Superior temporal gyrus (tissue), 1 donor: ENCODE measurements at regions not wholly inside any gene's neighbourhood (a gene's known extent, or its start where the extent isn't known, plus 50 kb on each side); places are given as distances from the start of the nearest gene placed in this dataset.

ENCODE experiments used
- DNase-seq: peaks from one replicate; pipeline ENCODE4 v3.0.0-alpha.2; 2016; ENCODE audit errors: extremely low spot score

DNA sequence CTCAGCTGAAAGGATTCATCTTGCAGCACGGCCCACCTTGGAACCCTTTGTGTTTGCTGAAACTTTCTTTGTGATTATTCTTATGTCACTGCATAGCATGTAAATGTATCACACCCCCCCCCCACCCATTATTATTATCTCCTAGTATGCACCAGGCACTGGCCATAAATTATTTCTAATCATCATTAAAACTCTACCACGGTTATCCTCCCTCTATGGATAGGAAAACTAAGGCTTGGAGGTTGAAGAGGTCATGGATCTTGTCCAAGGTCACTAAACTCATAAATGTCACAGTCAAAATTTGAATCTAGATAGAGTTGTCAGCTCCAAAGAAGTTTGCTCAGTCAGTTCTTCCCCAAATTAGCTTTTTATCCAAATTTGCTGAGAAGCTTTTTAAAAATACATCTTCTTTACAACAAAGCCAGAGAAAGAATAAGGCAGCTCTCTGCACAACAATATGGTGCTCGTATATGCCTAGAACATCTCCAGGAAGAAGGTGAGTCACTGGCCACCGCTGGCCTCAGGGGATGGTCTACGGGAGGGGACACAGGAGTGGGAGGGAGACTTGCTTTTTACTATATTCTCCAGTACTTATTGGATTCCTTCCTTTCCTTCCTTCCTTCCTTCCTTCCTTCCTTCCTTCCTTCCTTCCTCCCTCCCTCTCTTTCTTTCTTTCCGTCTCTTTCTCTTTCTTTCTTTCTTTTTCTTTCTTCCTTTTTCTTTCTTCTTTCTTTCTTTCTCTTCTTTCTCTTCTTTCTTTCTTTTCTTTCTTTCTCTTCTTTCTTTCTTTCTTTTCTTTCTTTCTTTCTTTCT, 134.5 kb downstream of the VEGFA start:
- DNase-seq, result no peak

GRCh38 chr6:43903739-43904290, 133.8 kb downstream of the VEGFA start:
- no peak for DNase-seq

DNA sequence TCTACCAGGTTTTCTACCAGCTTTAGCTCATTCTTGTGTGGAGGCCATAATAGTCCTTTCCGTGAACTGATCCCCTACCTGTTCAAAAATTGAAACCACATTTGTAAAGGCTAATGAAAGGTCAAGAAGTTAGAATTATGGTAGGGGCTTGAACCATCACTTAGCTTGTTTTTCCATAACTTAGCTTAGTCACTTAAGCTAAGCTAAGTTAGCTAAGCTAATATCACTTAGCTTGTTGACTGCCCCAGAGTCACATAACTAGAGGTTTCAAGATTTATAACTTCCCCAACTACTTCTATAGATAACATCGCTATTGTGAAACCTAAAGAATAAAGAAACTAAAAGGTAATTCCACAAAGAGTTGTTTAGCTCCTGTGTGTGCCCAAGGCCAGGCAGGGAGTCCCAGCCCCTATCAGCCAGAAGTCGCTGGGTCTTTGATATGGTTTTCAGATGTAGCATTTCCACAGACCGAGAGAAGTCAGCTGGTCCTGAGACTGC, 131.8 kb downstream of the VEGFA start:
- no peak for DNase-seq

DNA sequence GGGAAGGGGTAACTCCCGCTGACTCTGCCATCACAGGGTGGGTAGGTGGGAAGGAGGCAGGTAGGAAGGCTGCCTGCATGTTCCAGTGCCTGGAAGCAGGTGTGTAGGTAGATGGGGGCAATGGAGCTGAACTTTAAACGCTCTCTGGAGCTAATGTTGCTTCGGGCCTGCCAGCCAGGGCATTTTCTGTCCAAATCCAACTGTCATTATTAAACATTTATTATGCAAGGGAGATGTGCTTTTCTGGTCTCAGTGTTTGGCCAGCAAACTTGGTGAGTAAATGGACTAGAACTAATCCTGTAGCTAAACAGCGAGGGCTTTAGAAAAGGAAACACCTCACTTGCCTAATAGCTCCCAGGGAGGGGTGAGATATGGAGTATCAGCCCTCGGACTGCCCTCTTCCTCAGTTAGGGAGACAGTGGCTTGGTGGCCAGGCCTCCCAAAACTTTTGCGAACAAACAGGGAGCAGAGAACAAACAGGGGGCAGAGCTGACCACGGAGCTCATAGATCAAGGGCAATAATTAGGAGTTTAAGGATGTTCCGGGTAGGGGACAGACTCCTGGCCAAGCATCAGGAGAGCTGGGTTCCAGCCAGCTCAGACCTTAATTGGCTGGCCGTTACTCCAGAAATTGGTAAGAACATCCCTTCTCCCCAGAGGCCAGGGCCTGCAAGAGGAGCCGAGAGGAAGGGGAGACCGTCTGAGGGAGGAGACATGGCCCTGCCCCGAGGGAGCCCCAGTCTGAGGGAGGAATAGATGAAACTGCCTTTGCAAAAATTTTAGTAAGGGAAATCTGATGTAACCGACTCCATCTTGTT, 131.1 kb downstream of the VEGFA start:
- no peak for DNase-seq

GRCh38 chr6:43900560-43900915, 130.5 kb downstream of the VEGFA start:
- DNase-seq, result no peak

GRCh38 chr6:43899830-43900229, 129.8 kb downstream of the VEGFA start:
- DNase-seq, result no peak

DNA sequence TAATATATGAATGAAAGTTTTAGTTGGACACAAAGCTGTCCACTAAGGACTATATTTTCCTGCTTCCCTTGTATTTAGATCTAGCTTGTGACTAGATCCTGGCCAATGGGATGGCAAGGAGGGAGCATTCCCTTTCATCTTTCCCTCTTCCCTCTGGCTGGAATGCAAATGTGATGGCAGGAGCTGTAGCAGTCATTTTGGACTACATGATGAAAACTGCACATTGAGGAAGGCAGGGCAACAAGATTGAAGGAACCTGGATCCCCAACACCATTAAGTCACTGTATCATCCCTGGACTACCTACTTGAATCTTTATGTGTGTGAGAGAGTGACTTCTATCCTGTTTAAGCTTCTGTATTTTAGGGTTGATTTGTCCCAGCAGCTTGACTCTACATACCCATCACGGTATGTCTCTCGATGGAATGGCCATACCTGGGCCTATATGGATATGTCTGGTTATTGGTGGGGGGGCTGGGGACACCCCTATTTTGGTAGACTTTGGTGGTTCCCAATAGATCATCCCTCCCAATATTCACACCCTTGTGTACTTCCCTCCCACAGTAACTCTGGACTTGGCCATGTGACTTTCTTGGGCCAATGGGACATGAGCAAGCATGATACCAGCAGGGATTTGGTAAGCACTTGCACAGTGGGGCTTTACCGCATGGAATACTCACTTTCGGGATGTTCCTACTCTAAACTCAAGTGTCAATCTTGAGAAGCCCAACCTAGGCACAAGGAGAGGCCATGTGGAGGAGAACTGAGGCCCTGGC, 128.5 kb downstream of the VEGFA start:
- no peak for DNase-seq

DNA sequence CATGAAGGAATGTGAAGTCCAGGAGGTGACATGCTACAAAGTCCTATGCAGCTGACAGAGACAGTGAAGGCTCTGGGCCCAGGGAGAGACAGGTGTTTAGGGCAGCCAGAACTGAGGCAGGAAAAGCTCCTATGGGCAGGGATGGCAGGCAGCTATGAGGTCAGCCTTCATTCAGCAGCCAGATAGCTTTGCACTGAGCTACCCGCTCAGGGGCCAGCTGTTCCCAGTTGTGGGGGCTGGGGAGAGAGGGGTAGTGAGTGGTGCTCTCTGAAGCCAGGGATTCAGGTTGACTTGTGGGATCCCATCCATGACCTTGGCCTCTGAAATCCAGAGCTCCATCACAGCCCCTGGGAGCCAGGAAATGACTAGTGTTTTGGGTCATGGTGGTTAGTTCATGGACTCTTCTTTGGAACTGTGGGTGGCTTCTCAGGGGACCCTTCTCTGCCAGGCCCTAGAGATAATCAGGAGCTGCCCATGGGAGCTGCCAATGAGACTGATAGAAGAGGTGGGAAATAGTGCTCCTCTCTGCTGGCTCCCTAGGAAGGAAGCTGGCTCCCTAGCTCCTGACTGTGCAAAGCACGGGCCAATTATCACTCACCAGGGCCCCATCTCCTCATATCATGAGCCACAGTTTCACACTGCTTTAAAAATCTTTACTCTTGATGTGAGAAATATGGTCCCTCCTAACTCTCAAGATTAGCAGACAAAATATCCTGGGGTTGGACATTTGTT, 127.7 kb downstream of the VEGFA start:
- no peak for DNase-seq

- no peak for DNase-seq
Measured at GRCh38 chr6:43896329-43897255, 126.6 kb downstream of the VEGFA start.

DNA sequence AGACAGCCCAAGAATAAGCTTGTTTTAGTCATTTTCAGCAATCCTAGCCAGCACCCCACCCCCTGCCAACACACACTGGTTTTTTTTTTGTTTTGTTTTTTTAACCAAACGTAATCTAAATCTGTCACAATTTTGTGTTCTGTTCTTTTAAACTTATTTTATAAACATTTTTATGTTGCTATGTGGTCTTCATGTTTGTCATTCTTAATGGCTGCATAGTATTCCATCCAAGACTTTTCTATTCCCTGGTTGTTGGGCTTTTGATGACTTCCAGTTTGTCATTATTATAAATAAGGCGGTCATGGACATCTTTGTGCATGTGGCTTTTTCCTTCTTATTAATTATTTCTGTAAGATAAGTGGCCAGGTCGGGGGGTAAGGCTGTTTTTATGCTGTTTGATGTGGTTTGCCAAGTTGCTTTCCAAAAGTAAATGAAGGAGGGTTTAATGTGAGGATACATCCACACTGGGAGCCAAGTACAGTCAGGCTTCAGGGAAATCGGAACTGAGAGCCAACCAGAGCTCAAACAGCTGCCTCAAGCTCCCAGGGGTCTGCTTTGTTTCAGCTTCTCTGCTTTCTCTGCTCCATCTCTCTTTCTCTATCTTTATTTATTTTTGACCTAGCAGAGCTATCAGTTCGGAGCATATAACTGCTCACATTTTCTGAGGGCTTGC, 125.8 kb downstream of the VEGFA start:
- no peak for DNase-seq

DNA sequence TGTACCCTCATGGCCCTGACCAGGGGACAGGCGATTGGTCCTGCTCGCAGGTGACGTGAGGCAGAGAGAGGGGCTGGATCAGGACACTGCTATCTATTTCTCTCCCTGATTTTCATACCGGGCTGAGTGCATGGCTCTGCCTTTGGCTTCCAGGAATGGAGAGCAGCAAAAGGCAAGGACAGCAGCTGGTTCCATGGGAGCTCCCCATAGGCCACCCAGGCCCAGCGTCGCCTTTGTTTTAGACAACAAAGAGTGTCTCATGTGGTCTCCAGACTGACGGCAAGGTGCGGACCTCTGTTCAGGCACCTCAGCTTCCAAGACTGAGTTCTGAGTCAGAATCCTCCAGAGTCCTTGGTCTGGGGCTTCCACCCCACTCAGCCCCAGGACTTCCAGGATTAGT, 123.1 kb downstream of the VEGFA start:
- no peak for DNase-seq

- DNase-seq, result no peak
Measured at GRCh38 chr6:43891072-43891870, 121.3 kb downstream of the VEGFA start.

DNA sequence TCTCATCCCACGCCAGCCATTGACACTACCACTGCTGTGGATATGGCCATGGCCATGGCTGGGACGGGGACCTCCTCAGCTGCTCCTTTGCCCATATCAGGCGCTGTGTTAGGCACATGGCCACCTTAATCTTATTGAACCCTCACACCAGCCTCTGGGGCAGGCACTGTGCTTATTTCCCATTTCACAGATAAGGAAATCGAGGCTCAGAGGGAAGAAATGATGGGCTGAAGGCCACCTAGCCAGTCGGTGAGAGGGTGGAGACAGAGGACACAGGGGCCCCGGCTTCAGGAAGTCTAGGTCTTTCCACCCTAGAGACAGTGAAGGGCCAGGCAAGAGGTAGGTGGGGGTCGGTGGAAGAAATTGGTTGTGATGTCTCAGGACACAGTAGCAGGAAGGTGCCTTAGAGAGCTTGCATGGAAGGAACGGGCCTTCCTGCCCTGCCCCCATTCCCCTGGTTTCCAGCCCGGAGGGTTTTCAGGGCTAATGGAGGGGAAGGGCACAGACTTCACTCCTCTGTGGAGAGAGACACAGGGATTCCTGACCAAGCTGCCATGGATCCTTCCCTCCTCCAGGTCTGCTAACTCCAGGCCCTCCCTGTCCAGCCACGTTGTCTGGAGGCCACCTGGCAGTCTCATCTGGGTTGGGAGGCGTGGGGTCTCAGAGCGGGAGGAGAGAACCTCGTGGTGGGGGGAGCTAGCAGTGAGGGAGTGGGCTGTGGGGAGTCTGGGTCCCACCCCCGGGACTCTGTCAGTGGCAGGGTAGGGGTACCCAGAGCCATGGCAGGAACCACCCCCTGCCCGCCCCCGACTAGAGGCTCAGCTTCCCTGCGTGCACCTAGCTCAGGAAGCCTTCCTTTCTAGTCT, 120.4 kb downstream of the VEGFA start:
- DNase-seq, result no peak

DNA sequence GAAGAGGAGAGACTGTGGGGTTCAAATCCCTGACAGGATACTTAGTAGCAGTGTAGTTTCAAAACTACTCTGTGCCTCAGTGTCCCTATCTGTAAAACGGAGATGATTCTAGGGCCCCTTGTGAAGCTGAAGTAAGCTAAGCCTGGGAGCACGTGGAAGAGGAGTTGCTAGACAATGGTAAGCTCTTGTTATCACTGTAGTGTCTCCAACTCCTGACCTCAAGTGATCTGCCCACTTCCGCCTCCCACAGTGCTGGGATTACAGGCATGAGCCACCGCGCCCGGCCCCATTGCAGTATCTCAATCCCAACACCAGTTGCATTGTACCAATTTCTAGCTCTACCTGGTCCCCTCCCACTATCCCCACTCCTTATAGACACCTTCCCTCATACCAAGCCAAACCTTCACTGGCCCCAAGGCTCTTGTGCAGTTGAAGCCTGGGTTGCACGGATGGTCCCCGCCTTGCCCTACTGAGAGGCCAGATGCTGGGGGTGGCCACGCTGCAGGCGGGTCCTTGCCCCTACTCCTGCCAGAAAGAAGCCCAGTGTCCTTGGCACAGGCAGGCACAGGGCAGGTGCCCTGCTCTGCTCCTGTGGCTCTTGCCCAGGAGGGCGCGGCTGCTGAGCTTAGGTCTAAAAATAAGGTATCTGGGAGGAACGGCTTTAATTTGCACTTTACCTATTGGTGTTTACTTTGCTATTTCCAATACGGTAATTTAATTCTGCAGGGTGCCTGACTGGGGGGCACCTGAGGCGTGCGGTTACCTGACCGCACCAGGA, 118.1 kb downstream of the VEGFA start:
- no peak for DNase-seq

- no peak for DNase-seq
Measured at GRCh38 chr6:43887340-43887858, 117.4 kb downstream of the VEGFA start.

DNA sequence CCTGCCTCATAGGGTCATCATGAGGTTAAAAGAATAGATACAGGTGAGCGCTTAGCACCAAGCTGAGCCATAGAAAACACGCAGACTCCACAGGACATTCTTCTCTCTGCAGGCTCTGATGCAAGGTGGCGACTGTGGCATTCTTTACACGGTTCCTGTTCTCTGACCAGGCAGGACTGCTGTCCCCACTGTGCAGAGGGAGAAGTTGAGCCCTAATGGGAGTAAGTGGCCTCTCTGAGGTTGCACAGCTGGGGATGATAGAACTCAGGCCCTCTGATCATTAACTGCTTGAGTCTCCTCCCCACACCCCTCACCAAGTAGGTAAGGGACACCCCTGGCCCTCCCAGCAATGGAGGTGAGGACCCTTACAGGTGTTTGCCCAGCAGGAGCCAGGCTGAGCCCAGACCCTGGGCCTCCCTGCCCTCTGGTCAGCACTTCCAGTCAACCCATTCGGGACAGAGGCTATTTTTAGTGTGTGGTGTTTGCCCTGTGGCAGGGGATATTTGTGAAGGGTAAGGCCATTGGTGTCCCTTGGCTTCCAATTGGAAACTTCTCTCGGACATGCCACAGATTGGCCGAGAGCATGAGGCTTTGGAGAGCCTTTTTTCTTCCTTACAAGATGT, 116.8 kb downstream of the VEGFA start:
- DNase-seq, result no peak
